HG03378 (cell line): ENCODE measurements at regions not wholly inside any gene's neighbourhood (a gene's known extent, or its start where the extent isn't known, plus 50 kb on each side); places are given as distances from the start of the nearest gene placed in this dataset.
A peak's percentile ranks its signal among the peaks of the same experiment; 100 is the strongest.

Experiments used
- ATAC-seq: cut with Tn5 transposase; IDR thresholded peaks from one replicate; pipeline ENCODE4 v1.9.1; 2021; ENCODE audit warnings: mild to moderate bottlenecking, moderate library complexity; ENCODE audit not compliant: unreplicated experiment

DNA sequence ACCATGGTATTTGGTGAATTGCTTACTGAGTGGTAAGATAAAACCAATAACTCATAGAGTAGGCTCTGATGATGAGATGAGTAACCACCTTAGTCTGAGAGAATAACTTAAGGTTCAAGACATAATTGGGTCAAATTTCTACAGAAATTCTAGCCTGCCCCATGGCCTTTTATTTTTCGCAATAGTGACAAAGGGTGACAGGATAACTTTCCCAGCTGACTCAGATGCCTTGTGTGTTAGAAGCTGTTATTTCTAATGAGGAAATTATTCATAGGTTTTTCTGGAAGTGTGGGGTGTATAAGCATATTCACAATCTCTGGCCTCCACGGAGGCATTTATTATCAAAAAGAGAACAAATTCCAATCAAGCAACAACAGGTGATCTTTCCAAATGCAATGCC is 159.0 kb downstream of the NUP35 start:
- no peak for ATAC-seq

DNA sequence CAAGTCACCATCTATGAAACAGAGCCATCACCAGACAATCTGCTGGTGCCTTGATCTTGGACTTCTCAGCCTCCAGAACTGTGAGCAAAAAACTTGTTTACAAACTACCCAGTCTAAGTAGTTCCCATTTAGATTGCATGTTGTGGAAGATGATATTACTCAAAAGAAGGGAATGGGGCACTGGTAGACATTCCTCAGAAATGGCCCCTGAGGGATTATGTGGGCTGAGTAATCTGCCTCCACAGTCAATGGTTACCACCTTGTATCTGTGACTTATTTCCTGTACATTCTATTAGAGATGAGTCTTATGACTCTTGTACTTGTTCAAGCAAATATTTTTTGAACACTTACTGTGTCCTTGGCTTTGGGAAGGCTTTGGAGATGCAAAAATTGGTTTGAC is 160.4 kb downstream of the NUP35 start:
- ATAC-seq, result no peak

DNA sequence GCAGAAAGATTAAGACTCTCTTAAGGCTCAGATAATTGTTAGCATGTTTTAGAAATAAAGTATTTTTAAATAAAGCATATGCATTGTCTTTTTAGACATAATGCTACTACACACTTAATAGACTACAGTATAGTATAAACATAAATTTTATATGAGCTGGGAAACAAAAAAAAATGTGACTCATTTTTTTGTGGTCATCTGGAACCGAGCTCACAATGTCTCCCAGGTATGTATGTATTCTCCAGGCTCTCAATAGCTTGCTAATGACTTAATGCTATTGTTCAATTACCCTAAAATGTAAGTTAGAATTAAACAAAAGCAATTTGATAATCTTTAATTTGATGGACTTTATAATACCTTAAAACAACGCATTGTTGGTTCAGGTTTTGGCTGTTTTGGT is 167.2 kb downstream of the NUP35 start:
- no peak for ATAC-seq

DNA sequence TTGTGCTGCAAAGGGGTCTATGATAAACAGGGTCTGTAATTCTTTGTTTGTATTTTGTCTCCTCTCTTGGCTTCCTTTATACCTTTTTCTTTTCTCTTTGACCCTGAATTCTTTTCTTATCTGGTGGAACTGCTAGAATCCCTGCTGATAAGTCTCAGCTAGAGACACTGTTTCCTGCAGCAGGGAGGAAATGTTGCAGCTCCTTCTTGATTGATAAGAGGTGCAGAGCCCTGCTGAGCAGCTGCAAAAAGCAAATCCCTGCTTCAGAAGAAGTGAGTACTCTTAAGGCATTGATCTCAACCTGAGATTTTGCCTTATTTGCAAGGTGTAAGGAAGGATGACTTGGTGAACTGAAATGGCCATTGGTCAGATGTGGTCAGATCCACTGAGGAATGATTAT is 167.8 kb downstream of the NUP35 start:
- no peak for ATAC-seq

DNA sequence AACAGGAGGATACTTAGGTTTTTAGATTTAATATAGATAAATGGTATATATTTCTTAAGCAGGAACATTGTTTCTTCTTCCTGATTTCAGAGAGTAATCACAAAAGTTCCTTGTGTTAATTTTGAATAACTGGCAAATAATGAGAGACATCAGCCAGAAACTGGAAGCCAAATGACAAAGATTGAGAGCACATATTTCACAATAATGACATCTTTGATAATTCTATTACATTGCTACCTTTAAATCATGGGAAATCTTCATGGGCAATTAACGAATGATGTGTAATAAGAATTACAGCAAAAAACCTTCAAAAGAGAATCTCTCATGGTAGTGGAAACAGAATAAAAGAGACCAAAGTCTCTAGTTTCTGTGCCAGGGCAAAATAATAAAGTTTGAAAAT is 215.1 kb downstream of the NUP35 start:
- ATAC-seq, result no peak

DNA sequence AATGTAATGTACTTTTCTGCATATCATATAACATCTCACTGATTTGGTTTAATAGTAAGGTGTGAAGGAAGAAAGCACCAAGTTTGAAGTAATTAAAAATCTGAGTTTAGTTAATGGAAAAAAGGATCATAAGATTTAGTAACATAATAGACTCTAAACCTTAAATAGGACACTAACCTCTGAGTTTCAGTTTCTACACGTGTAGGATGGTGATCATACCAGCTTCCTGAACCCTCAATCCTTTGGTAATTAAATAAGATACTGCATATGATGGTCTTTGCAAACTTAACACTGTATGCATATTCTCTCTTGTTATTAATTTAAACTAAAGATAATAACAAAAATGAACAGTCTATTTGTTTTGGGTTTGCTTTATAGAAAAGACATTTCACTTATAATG is 216.8 kb downstream of the NUP35 start:
- no peak for ATAC-seq

DNA sequence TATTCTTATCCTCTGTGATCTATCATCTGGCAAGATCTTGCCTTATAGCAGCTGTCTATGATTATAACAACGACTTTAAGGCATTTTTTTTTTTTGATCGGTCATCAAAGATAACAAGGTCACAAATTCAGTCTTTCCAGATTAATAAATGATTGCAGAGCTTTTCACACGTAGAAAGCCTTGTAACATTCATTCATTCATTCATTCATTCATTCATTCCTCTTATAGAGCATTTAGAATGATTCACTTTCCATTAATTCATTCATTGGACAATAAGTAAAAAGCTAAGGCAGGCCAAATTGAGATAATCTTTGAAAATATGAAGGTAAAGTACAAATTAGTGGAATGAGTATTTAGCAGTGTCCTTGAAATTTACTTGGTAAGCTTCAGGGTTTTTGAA is 223.7 kb downstream of the NUP35 start:
- no peak for ATAC-seq

DNA sequence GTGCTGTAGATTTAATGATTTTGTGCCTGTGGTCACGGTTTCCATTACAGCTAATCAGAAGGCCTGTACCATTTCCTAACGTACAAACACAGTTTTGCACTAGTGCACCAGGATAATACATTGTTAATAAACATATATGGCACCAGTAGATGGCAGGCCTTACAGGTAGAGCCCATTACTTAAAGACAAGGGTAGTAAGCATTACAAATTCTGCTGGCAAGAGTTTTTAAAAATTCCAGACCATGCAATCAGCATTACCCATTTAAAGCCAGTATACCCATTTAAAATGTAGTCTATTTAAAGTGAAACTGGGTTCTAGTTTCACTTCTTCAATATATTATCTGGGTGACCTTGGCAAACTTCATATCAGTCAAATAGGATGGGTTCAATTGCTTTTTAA is 224.2 kb downstream of the NUP35 start:
- peak; percentile 89 for ATAC-seq

DNA sequence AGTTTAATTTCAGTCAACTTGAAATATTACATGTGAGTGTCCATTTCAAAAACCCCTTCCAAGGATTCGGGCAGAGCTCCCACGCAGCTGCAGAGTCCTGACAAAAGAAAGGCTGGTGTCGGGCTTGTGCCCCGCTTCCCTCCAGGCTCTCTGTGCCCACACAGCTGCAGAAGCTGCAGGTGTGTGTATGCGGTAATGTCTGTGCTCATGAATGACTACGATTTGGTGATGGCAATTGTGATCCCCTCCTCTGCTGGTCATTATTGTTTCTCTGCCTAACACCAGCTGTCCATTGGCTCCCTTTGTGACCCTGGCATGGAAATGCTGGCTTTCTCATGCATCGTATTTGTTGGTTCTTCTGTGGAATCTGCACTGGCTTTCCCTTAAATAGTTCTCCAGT is 224.8 kb downstream of the NUP35 start:
- no peak for ATAC-seq

DNA sequence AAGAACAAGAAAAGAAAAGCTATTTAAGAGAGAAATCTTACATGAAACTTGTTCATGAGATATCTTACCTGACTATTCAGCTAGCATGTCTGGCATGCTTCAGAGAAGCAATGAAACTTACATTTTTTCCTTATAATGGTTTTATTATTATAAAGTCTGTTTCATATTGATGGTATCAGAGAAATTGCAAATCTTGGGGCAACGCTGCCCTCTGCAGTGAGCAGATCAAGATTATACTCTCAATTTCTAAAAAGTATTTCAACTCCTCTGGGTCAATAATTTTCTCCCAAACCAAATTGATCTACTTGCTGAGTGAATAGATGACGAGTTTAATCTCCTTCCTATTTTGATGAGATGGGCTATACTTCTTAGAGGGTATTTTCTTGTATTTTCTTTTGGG is 235.6 kb downstream of the NUP35 start:
- no peak for ATAC-seq

DNA sequence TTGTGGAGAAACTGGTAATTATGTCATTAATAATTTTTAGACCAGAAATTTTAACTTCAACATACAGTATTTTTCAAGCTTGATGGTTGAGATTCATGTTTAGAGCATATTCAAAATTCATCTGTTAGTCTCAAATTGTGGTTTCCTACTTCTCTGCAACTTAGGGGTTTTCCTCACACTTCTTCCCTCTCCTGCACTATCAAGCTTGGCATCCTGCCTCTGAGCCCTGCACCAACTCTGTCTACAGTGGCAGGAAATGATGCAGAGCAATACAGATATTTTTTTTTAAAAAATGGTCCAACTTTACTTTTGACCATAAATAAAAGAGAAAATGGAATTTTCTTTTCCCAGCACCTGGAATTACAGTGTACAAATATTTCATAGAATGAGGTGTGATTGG is 247.3 kb downstream of the NUP35 start:
- ATAC-seq, result peak; percentile 58

DNA sequence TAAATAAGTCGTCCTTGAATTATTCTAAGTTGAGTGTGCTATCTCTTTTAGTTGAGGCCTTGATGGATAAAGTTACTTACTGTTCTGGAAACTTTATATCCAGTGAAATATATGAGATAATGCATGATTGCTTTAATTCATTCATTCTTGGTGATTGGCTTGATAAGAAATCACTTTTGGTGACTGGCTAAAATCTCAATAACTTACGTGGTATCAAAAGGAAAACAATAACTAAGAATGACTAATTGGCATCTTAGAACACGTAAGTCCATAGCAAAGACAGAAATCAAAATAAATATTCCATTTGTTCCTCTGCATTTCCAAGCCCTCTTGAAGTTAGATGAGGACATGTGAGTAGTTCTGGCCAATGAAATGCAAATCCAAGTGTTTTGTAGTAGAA is 251.6 kb downstream of the NUP35 start:
- ATAC-seq, result no peak

DNA sequence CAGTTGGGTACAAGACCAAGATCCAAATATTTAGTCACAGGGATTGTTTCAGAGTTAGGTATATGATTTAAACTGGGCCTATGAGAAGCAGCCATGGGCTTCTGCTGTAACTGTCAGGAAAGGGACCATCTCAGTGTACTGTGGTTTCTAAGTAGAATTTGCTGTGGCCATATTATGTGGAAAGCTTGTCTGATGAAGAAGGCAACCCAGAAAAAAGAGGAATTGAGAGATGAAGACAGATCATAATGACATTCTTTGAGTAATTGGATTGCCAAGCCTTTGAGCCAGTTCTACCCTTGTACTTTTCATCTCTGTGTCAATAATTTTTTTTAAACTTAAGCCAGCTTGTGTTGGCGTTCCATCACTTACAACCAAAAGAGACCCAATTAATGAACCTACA is 259.6 kb downstream of the NUP35 start:
- ATAC-seq, result peak; percentile 59

DNA sequence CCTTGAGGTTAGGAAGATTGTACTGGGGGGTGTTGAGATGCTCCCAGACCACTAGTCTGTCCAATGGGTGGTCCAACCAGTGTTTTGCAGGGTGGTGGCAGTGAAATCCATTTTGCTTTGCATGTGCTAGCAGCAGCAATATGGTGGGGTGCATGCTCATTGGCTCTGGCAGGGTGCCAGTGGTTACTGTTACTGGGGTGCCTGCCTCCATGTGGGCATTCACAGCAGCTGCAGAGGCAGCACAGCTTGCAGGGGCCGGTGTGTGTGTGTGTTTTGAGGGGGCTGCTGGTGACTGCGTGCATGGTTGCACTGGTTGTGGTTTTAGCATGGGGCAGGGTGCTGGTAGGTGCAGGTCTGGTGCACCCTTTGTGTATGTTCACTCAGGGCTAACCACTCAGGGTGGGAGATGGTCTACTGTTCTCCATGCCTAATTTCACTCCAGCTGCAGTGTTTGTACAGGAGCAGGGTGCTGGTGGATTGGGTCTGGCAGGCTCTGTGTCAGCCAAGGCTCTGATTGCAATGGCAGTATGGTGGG is 265.4 kb downstream of the NUP35 start:
- no peak for ATAC-seq

DNA sequence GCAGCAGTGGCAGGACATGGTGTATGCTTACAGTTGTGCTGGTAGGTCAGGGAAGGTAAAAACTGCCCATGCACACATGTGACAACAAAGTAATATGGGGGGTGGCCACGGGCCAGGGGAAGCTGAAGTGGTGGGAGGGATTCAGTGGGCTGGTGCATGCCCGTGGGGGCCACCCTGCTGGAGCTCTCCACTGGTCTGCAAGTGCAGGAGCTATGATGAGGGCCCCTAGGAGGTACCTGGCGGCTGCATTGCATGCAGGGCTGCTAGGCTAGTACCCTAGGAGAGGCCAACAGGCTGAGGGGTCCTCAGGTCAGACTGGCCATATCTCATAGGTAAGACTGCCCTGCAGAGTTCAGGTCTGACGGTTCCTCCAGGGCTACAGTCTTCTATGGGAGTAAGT is 265.9 kb downstream of the NUP35 start:
- no peak for ATAC-seq

DNA sequence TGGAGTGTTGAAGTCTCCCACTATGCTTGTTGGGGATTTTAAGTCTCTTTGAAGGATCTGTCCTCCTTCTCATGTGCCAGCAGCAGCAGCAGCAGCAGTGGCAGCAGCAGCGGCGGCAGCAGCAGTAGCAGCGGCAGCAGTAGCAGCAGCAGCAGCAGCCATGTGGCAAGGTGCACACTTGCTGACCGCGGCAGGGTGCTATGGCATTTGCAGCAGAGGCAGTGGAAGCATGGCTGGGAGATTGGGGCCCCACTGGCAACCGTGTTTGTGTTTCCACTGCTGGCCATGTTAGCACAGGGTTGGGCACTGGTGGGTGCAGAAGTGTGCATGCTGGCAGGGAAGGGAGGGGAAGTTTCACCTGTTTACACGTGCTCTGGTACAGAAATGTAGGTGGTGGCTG is 280.1 kb downstream of the NUP35 start:
- no peak for ATAC-seq

DNA sequence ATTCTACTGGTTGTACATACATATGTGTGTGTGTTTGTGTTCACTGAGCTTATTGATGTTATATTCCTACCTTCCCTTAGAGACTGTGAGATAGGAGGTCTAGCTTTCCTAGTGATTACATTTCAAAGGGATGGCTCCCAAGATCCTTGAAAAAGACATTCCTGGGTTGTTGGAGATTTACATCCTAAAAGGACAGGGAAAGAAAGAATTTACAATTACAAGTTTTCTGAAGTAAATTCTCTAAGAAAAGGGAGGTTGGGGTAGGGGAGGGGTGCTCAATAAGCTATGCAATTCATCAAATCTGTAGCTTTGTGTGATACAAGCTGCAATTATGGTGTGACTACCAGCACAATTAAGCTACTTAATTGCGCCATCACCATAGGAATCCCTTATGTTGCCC is 284.3 kb downstream of the NUP35 start:
- no peak for ATAC-seq

DNA sequence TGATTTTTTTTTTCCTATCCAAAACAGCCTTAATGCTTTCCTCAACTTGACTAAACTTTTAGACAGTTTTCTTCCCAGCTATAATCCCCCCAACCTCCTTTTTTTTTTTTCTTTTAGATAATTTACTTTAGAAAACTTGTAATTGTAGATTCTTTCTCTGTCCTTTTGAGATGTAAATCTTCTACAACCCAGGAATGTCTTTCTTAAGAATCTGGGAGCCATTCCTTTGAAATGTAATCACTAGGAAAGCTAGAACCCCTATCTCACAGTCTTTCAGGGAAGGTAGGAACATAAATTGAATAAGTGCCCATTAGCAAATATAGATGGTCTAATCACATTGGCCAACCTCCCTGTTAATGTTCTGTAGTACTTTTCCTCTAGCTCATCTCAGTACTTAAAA is 285.4 kb downstream of the NUP35 start:
- no peak for ATAC-seq

DNA sequence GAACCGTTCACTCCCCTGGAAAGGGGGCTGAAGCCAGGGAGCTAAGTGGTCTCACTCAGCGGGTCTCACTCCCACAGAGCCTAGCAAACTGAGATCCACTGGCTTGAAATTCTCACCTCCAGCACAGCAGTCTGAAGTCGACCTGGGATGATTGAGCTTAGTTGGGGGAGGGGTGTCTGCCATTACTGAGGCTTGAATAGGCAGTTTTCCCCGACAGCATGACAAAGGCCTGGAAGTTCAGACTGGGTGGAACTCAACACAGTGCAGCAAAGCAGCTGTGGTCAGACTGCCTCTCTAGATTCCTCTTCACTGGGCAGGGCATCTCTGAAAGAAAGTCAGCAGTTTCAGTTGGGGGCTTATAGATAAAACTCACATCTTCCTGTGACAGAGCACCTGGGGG is 292.5 kb downstream of the NUP35 start:
- no peak for ATAC-seq

DNA sequence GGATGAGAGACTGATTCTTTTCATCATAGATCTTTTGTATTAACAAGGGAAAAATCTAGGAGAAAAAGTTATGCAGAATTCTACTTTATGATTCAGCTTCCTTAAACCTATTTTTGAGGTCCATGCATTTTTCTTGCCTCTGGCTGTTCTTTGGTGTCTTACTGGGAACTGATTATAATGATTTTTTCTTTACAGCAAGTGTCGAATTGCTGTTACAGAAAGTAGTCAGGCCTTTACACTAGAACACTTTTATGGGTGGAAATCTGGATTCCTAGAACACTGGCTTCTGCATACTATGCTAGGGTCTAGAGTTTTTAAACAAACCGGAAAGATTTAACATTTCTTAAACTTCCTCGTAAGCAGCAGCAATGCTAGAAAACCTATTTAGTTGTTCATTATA is 302.6 kb downstream of the NUP35 start:
- ATAC-seq, result no peak

DNA sequence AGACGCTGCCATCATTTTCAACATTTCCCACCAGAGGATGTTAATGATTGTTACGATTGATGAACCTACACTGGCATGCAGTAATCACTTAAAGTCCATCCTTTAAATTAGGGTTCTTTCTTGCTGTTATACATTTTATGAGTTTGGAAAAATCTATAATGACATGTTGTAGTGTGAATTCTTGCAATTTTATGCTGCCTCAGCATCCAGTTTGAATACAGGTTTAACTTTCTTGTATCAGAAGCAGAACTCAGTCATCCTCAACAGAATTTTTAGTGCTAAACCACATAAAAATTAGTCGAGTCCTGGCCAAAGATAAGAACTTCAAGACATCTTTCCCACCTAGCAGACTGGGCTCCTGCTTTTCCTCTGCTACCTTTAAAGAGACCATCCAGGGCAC is 303.3 kb downstream of the NUP35 start:
- ATAC-seq, result no peak

DNA sequence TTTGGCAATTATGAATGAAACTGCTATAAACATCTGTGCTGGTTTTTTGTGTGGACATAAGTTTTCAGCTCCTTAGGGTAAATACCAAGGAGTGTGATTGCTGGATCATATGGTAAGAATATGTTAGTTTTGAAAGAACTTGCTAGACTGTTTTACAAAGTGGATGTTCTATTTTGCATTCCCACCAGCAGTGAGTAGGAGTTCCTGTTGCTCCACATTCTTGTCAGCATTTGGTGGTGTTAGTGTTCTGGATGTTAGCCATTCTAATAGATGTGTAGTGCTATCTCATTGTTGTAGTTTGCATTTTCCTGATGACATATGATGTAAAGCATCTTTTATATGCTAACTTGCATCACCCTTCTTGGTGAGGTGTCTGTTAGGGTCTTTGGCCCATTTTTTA is 304.6 kb downstream of the NUP35 start:
- no peak for ATAC-seq

DNA sequence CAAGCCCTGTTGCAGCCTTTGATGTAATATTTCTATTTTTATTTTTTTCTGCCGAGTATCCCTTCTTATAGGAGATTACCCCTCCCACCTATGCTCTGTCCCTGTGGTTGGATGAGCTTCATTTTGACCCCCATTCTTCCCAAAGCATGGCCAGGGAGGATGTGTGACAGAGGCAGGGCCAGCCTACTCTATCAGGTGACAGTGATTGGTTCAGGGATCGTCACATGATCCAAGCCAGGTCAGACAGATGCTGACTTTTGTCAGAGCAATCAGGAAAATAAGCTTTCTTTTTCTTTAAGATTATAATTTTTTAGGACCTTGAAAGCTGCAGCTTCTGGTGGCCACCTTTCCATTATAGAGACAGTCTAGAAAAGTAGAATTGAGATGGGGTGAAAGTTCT is 314.3 kb downstream of the NUP35 start:
- no peak for ATAC-seq

DNA sequence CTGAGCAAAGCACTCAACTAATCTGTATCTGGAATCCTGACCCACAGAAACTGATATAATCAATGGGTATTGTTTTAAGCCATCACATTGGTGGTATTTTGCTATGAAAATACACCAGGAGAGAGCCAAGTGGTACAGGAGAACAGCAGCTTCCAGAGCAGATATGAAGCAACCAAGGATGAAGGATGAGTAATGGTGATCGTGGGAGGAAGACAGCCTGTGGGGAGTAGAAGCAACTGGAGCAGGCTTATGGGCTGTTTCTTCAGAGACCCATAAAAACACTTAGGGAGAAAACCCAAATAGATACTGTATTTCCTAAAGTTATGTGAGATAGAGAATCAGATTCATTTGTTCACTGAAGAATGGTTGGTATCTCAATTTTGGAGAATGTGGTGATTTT is 330.8 kb downstream of the NUP35 start:
- ATAC-seq, result no peak
